ENCODE measurements at regions not wholly inside any gene's neighbourhood (a gene's known extent, or its start where the extent isn't known, plus 50 kb on each side); places are given as distances from the start of the nearest gene placed in this dataset.

DNA sequence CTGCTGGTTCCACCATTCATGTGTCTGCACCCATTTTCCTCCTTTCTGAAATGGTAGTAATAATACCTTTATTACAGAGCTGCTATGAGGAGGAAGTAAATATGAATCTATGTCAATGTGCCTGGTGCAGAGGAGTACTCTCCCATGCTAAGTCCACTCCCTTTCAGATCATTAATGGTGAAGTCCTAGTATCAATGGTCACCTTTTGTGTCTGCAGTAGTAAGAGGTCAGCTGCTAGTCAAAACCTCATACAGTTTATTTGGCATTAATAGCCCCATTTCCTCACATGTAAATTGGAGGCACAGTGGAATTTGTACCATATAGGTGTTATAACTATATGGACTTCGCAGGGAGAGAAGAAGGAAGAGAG lies 581.0 kb downstream of the REEP3 start:
- no peak overlapping the region for H3K4me3 ChIP-seq (ENCODE audit: control insufficient read depth, low read depth, low read length)
- DNase-seq (ENCODE audit: low read depth) = no peak
- TF ChIP-seq, protein P1, sequence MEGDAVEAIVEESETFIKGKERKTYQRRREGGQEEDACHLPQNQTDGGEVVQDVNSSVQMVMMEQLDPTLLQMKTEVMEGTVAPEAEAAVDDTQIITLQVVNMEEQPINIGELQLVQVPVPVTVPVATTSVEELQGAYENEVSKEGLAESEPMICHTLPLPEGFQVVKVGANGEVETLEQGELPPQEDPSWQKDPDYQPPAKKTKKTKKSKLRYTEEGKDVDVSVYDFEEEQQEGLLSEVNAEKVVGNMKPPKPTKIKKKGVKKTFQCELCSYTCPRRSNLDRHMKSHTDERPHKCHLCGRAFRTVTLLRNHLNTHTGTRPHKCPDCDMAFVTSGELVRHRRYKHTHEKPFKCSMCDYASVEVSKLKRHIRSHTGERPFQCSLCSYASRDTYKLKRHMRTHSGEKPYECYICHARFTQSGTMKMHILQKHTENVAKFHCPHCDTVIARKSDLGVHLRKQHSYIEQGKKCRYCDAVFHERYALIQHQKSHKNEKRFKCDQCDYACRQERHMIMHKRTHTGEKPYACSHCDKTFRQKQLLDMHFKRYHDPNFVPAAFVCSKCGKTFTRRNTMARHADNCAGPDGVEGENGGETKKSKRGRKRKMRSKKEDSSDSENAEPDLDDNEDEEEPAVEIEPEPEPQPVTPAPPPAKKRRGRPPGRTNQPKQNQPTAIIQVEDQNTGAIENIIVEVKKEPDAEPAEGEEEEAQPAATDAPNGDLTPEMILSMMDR (IDR thresholded peaks at IDR 0.05; ENCODE audit: control insufficient read depth, insufficient read depth, low read depth, low read length, missing control alignments) = no peak

DNA sequence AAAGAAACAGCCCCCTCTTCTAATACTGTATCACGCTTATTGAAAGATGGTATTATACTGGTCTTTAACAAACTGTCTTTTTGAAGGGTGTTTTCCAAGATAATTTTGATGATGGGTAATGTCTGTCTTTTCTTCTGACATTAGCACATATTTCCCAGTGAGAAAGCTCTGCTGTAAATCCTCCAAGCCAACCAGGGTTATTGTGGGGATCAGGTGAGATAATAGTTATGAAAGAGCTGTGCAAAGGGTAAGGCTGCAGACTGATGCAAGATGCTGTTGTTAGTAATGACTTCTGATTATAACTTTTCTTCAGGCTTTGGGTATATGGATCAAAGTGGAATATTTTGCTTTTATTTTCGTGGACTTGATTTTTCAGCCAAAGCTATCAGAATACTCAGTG lies 581.7 kb downstream of the REEP3 start:
- DNase-seq (ENCODE audit: low read depth) = no peak

DNA sequence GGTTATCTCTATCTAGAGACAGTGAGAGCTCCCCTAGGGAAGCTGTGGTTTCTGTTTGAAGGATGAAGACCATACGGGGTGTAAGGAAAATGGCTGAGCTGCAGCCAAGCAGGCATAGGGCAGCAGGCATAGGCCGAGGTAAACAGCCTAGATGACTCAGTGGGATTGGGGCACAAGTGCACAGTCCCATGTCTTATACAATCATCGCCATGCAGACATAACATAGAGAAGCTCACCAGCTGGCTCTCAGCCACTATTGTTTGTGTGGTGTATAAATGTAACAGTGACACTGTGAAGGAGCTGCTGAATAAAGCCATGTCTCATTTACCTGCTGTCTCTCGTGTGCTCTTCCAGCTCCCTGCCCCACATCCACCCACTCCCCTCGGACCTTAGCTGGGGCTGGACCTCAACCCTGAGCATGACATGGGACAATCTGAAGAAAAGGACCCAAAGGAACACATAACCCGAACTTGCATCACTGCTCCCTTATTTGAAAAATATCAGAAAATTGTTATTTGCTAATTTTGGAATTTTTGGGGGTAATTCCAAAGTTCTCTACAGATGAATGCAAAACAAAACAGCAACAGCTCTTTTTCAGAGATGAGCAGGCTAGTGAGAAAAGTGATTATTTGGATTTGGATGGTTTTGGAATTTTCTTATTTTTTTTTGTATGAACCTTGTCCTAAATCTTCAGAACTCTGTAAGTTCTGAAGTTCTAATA lies 582.7 kb downstream of the REEP3 start:
- DNase-seq (ENCODE audit: low read depth) = no peak
- TF ChIP-seq, protein P1 (IDR thresholded peaks at IDR 0.05; ENCODE audit: control insufficient read depth, insufficient read depth, low read depth, low read length, missing control alignments) = no peak
- H3K4me3 ChIP-seq (ENCODE audit: control insufficient read depth, low read depth, low read length) = no peak overlapping the region

More for the DNA sequence above, 581.7 kb downstream of the REEP3 start:
- TF ChIP-seq, protein P1 (IDR thresholded peaks at IDR 0.05; ENCODE audit: control insufficient read depth, insufficient read depth, low read depth, low read length, missing control alignments) = no peak
- H3K4me3 ChIP-seq (ENCODE audit: control insufficient read depth, low read depth, low read length) = no peak overlapping the region

DNA sequence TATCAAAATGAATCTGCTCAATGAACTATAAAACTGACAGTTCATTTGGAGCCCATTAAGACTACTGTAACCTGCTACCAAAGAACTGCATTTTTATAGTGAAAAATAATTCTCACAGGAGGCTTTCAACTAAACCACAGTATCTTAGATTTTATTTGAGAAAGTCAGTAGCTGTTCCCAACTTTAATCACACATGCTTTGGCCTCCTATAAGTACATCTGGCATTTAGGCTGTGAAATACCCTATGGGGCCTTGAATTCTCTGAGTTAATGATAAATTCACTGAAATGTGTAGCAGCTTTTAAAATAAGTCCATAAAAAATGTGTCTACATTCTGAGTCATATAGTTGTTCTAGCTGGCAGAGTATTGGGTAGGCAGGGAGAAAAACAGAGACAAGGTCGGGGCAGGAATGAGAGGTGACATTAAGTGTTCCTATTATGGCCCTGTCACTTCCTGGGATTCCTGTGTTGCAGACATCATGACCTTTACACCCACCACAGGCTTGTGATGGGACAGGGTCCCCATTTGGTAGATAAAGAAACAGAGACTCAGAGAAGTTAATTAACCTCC lies 588.8 kb downstream of the REEP3 start:
- TF ChIP-seq, protein P1 (IDR thresholded peaks at IDR 0.05; ENCODE audit: control insufficient read depth, insufficient read depth, low read depth, low read length, missing control alignments) = no peak
- no peak for DNase-seq (ENCODE audit: low read depth)
- no peak overlapping the region for H3K4me3 ChIP-seq (ENCODE audit: control insufficient read depth, low read depth, low read length)

DNA sequence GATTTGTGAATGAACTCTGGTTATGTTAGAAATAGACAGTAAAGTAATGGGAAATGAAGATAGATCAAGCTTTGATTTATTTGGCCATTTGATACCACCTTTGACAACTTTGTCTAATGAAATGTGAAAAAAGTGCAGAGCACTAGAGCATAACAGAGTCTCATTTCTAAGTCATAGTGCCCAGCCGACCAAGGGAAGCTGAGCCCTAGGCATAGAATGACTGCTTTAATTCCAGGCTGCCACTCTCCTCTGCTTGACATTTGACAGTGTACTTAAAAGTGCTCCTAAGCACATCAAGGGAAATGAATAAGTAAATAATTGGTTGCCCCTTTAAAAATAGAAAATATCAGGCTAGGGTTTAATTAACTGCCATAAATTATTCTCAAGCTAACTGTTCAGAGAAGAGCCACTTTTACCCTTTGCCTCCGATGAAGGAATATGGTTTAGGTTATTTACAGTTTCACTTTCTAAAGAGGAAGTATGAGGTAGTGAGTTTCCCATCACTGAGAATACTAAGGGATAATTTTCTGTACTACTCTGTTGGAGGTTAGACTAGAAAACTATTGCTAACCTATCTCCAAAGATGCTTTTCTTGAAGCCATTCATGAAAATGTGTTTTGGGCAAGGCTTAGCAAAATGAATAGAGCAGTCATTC lies 591.6 kb downstream of the REEP3 start:
- DNase-seq (ENCODE audit: low read depth) = no peak
- TF ChIP-seq, protein P1 (IDR thresholded peaks at IDR 0.05; ENCODE audit: control insufficient read depth, insufficient read depth, low read depth, low read length, missing control alignments) = no peak
- no peak overlapping the region for H3K4me3 ChIP-seq (ENCODE audit: control insufficient read depth, low read depth, low read length)

DNA sequence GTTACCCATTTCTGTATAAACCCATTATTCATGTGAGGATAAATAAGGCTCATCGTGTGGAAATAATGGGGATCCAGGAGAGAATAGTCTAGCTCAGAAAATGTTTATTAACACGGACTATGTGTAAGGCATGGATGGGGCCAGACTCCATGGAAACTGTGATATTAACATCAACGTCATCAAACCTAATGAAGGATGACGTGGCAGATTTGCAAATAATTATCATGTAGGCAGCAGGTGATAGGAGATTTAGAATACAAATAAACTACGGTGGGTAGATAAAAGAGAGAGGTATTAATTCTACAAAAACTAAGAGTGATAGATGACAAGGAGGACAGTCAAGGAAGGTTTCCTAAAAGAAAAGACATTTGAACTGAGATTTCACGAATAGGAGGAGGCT lies 592.2 kb downstream of the REEP3 start:
- no peak for DNase-seq (ENCODE audit: low read depth)
- TF ChIP-seq, protein P1 (IDR thresholded peaks at IDR 0.05; ENCODE audit: control insufficient read depth, insufficient read depth, low read depth, low read length, missing control alignments) = no peak
- H3K4me3 ChIP-seq (ENCODE audit: control insufficient read depth, low read depth, low read length) = no peak overlapping the region

Measured in AG09309 (cell line).